ENCODE measurements at regions not wholly inside any gene's neighbourhood (a gene's known extent, or its start where the extent isn't known, plus 50 kb on each side); places are given as distances from the start of the nearest gene placed in this dataset.

DNA sequence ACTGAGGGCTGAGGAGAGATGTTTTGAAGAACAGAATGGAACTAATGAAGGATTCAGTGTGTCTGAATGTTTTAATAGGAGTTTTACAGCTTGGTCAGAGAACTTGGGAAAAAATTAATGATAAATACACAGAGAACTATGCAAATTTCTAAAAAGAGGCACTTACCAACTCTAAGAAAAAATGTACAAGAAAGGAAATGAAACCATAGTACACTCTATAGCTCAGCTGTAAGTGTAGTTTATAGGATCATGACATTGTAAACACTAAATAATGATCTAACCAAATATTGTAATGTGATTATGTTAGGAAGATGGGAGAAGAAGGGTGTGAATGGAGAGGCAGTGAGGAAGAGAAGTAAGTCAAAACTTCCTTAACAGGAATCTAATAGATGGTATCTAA lies 205.2 kb downstream of the SEC61B start:
- TF ChIP-seq CTCF (IDR thresholded peaks at IDR 0.05) (no peak), POLR2A (IDR thresholded peaks at IDR 0.05) (no peak)

Measured in vagina (tissue), 2 donors.